GM12891 (cell line): ENCODE measurements at regions not wholly inside any gene's neighbourhood (a gene's known extent, or its start where the extent isn't known, plus 50 kb on each side); places are given as distances from the start of the nearest gene placed in this dataset.

ENCODE experiments used
- PAX5 ChIP-seq: IDR thresholded peaks from 2 replicates; pipeline ENCODE4 v1.6.1; 2011; ENCODE audit warnings: low read length, moderate library complexity, mild to moderate bottlenecking; ENCODE audit not compliant: insufficient read depth, severe bottlenecking
- POLR2A ChIP-seq: IDR thresholded peaks from 2 replicates; pipeline ENCODE4 v1.6.1; 2011; ENCODE audit warnings: low read depth, low read length, control low read depth
- POLR2AphosphoS5 ChIP-seq: IDR thresholded peaks from 2 replicates; pipeline ENCODE4 v1.6.1; 2011; ENCODE audit warnings: low read depth, low read length, control low read depth
- POU2F2 ChIP-seq: IDR thresholded peaks from 2 replicates; pipeline ENCODE4 v1.6.1; 2011; ENCODE audit warnings: low read depth, mild to moderate bottlenecking, control low read depth, low read length, moderate library complexity
- SPI1 ChIP-seq: IDR thresholded peaks from 2 replicates; pipeline ENCODE4 v1.6.1; 2011; ENCODE audit warnings: low read depth, low read length, control low read depth
- TAF1 ChIP-seq: IDR thresholded peaks from 2 replicates; pipeline ENCODE4 v1.6.1; 2011; ENCODE audit warnings: low read depth, low read length, control low read depth

DNA sequence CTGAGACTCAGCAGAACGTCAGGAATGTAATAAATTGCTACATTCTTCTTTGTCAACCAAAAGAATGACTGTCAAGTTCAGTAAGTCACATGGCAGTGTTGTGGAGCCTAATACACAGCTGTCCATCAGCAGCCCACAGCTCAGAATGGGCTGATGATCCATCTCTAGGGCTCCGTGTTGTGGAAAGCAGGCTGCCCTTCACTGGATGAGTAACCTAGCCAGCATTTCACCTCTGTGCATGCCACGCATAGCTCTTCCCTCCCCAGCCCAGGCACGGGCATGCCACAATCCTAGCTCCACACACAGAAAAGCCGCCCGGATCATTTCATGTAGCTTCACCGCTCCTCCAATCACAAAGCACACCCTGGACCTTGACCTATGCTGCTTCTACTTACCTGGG, 878.0 kb upstream of the TMEM132C start:
- TF ChIP-seq TAF1 (no peak), POLR2AphosphoS5 (no peak), POLR2A (no peak), SPI1 (no peak), POU2F2 (no peak), PAX5 (no peak)
